ENCODE measurements at regions not wholly inside any gene's neighbourhood (a gene's known extent, or its start where the extent isn't known, plus 50 kb on each side); places are given as distances from the start of the nearest gene placed in this dataset.

DNA sequence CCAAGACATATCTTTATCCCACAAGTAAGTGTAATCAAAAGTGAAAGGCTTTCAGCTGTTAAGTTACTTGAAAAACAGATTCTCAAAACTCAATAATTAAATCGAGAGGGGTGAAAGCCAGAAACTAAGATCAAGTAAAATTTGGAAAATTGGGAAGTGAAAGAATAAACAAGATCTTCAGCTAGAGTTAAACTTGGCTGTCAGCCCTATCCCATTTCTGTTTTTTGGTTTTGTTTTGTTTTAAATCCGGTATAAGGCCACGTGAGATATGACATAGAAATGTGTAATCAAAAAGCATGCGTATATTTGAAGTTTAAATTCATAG lies 856.8 kb downstream of the STIM2 start:
- TF ChIP-seq POLR2AphosphoS5 (IDR thresholded peaks at IDR 0.05; ENCODE audit: low read depth, low read length) (no peak), SMC3 (IDR thresholded peaks at IDR 0.05; ENCODE audit: low read depth, low read length) (no peak), RCOR1 (IDR thresholded peaks at IDR 0.05; ENCODE audit: low read length) (no peak)
- TF ChIP-seq, protein P1, sequence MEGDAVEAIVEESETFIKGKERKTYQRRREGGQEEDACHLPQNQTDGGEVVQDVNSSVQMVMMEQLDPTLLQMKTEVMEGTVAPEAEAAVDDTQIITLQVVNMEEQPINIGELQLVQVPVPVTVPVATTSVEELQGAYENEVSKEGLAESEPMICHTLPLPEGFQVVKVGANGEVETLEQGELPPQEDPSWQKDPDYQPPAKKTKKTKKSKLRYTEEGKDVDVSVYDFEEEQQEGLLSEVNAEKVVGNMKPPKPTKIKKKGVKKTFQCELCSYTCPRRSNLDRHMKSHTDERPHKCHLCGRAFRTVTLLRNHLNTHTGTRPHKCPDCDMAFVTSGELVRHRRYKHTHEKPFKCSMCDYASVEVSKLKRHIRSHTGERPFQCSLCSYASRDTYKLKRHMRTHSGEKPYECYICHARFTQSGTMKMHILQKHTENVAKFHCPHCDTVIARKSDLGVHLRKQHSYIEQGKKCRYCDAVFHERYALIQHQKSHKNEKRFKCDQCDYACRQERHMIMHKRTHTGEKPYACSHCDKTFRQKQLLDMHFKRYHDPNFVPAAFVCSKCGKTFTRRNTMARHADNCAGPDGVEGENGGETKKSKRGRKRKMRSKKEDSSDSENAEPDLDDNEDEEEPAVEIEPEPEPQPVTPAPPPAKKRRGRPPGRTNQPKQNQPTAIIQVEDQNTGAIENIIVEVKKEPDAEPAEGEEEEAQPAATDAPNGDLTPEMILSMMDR (IDR thresholded peaks at IDR 0.05), result no peak
- TF ChIP-seq, protein P2, sequence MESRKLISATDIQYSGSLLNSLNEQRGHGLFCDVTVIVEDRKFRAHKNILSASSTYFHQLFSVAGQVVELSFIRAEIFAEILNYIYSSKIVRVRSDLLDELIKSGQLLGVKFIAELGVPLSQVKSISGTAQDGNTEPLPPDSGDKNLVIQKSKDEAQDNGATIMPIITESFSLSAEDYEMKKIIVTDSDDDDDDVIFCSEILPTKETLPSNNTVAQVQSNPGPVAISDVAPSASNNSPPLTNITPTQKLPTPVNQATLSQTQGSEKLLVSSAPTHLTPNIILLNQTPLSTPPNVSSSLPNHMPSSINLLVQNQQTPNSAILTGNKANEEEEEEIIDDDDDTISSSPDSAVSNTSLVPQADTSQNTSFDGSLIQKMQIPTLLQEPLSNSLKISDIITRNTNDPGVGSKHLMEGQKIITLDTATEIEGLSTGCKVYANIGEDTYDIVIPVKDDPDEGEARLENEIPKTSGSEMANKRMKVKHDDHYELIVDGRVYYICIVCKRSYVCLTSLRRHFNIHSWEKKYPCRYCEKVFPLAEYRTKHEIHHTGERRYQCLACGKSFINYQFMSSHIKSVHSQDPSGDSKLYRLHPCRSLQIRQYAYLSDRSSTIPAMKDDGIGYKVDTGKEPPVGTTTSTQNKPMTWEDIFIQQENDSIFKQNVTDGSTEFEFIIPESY (IDR thresholded peaks at IDR 0.05; ENCODE audit: borderline replicate concordance, low read depth), result no peak
- TF ChIP-seq, protein P3, sequence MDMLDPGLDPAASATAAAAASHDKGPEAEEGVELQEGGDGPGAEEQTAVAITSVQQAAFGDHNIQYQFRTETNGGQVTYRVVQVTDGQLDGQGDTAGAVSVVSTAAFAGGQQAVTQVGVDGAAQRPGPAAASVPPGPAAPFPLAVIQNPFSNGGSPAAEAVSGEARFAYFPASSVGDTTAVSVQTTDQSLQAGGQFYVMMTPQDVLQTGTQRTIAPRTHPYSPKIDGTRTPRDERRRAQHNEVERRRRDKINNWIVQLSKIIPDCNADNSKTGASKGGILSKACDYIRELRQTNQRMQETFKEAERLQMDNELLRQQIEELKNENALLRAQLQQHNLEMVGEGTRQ (IDR thresholded peaks at IDR 0.05; ENCODE audit: borderline replicate concordance, low read depth, low read length), result no peak

Measured in SK-N-SH (cell line).